ENCODE measurements at regions not wholly inside any gene's neighbourhood (a gene's known extent, or its start where the extent isn't known, plus 50 kb on each side); places are given as distances from the start of the nearest gene placed in this dataset.

- peak; percentile 14 for DNase-seq (ENCODE audit: low spot score)
Measured at GRCh38 chr1:103160281-103160680, 52.0 kb upstream of the COL11A1 start.

Measured in kidney tubule cell (primary cell).